C4-2B (cell line): ENCODE measurements at regions not wholly inside any gene's neighbourhood (a gene's known extent, or its start where the extent isn't known, plus 50 kb on each side); places are given as distances from the start of the nearest gene placed in this dataset.

Experiments
- ZFX ChIP-seq: fragments of 450-650 bp; IDR thresholded peaks from 2 replicates; pipeline ENCODE4 v1.6.1; 2017
- TF ChIP-seq, protein P1 (sequence below): fragments of 450-650 bp; conservative IDR thresholded peaks from 2 replicates; pipeline ENCODE4 v1.5.1; 2017; ENCODE audit warnings: mild to moderate bottlenecking

DNA sequence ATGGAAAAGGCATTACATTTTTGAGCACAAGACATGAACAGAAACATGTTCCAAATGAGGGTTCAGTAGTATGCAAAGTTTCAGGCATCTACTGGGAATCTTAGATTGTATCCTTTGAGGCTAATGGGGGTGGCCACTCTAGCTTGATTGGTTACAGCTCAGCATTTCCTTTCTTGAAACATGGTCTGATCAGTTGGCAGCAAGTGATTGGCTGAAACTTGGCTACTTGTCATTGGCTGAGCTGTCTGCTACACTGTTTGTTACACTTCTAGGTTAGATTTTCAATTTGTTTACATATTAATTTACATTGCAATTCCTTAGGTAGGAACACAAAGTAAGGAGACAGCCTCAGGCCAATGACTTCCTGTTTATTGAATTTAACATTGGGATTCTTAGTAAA is 918.0 kb upstream of the SEL1L start:
- TF ChIP-seq, protein P1, sequence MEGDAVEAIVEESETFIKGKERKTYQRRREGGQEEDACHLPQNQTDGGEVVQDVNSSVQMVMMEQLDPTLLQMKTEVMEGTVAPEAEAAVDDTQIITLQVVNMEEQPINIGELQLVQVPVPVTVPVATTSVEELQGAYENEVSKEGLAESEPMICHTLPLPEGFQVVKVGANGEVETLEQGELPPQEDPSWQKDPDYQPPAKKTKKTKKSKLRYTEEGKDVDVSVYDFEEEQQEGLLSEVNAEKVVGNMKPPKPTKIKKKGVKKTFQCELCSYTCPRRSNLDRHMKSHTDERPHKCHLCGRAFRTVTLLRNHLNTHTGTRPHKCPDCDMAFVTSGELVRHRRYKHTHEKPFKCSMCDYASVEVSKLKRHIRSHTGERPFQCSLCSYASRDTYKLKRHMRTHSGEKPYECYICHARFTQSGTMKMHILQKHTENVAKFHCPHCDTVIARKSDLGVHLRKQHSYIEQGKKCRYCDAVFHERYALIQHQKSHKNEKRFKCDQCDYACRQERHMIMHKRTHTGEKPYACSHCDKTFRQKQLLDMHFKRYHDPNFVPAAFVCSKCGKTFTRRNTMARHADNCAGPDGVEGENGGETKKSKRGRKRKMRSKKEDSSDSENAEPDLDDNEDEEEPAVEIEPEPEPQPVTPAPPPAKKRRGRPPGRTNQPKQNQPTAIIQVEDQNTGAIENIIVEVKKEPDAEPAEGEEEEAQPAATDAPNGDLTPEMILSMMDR: no peak
- TF ChIP-seq ZFX: no peak
